ENCODE measurements at regions not wholly inside any gene's neighbourhood (a gene's known extent, or its start where the extent isn't known, plus 50 kb on each side); places are given as distances from the start of the nearest gene placed in this dataset.

DNA sequence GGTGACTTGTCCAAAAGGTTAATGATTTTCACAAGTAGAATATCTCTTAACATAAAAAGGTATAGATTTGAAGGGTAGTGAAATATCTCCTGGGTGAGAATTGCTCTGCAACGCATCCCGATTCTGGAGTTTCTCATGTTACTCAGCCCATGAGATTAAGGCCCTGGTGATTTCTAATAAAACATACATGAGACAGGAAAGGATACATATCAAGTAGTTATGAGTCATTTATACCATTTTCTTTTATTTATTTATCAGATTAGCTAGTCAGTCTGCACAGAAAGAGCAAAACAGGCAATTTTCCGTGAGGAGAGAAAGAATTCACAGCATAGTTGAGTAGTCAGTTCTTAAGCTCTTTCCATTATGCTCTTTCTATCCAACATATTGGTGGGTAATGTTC lies 535.6 kb upstream of the ATP2B1 start:
- TF ChIP-seq, protein P1, sequence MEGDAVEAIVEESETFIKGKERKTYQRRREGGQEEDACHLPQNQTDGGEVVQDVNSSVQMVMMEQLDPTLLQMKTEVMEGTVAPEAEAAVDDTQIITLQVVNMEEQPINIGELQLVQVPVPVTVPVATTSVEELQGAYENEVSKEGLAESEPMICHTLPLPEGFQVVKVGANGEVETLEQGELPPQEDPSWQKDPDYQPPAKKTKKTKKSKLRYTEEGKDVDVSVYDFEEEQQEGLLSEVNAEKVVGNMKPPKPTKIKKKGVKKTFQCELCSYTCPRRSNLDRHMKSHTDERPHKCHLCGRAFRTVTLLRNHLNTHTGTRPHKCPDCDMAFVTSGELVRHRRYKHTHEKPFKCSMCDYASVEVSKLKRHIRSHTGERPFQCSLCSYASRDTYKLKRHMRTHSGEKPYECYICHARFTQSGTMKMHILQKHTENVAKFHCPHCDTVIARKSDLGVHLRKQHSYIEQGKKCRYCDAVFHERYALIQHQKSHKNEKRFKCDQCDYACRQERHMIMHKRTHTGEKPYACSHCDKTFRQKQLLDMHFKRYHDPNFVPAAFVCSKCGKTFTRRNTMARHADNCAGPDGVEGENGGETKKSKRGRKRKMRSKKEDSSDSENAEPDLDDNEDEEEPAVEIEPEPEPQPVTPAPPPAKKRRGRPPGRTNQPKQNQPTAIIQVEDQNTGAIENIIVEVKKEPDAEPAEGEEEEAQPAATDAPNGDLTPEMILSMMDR (IDR thresholded peaks at IDR 0.05; ENCODE audit: low read depth, low read length), result no peak
- no peak for TF ChIP-seq EZH2phosphoT487 (IDR thresholded peaks at IDR 0.05; ENCODE audit: low read depth)
